ENCODE measurements at regions not wholly inside any gene's neighbourhood (a gene's known extent, or its start where the extent isn't known, plus 50 kb on each side); places are given as distances from the start of the nearest gene placed in this dataset.
"Not testable (repeated sequence)": the region's sequence is repeated elsewhere in the genome, so short reads cannot be mapped to it uniquely, and the experiment has no call there.

- Histone ChIP-seq H3K9me3 (replicated peaks; ENCODE audit: insufficient read depth, low read length) (no peaks in the 10 kb centered on the region), H3K4me3 (ENCODE audit: low read length) (no peak overlapping the region), H3K9ac (ENCODE audit: low read length) (no peak overlapping the region), H3K4me1 (ENCODE audit: low read length) (no peaks in the 10 kb centered on the region), H3K4me2 (ENCODE audit: low read depth, low read length) (no peak overlapping the region), H3K9me2 (replicated peaks; ENCODE audit: insufficient read depth, low read length) (no peaks in the 10 kb centered on the region), H4K20me1 (ENCODE audit: insufficient read depth, low read length) (no peaks in the 10 kb centered on the region), H2AFZ (ENCODE audit: low read length) (no peak overlapping the region), H3K79me2 (ENCODE audit: low read length) (no peaks in the 10 kb centered on the region), H3K27ac (ENCODE audit: low read length) (no peak overlapping the region), H3F3A (ENCODE audit: insufficient read depth, low read length) (no peaks in the 10 kb centered on the region), H3K36me3 (replicated peaks; ENCODE audit: insufficient read depth, low read length) (no peaks in the 10 kb centered on the region), H3K27me3 (replicated peaks; ENCODE audit: insufficient read depth, low read length) (no peaks in the 10 kb centered on the region)
- no peak for DNase-seq
- TF ChIP-seq EZH2phosphoT487 (IDR thresholded peaks at IDR 0.05; ENCODE audit: low read length) (no peak), CTCF (IDR thresholded peaks at IDR 0.05; ENCODE audit: low read length) (no peak), EZH2 (optimal IDR thresholded peaks at IDR 0.05; ENCODE audit: low read depth, low read length) (no peak)
Measured at GRCh38 chrX:82732861-82733260, 775.2 kb upstream of the POU3F4 start.

GRCh38 chrX:82734140-82734539 lies 774.0 kb upstream of the POU3F4 start:
- H3K4me3 ChIP-seq (ENCODE audit: low read length): no peak overlapping the region
- DNase-seq: no peak
- no peak overlapping the region for H2AFZ ChIP-seq (ENCODE audit: low read length)
- H3K9ac ChIP-seq (ENCODE audit: low read length): no peak overlapping the region
- no peaks in the 10 kb centered on the region for H3K9me2 ChIP-seq (replicated peaks; ENCODE audit: insufficient read depth, low read length)
- H3K9me3 ChIP-seq (replicated peaks; ENCODE audit: insufficient read depth, low read length): no peaks in the 10 kb centered on the region
- no peaks in the 10 kb centered on the region for H4K20me1 ChIP-seq (ENCODE audit: insufficient read depth, low read length)
- H3K36me3 ChIP-seq (replicated peaks; ENCODE audit: insufficient read depth, low read length): no peaks in the 10 kb centered on the region
- no peaks in the 10 kb centered on the region for H3K79me2 ChIP-seq (ENCODE audit: low read length)
- no peaks in the 10 kb centered on the region for H3K4me1 ChIP-seq (ENCODE audit: low read length)
- TF ChIP-seq EZH2phosphoT487 (IDR thresholded peaks at IDR 0.05; ENCODE audit: low read length): no peak
- TF ChIP-seq CTCF (IDR thresholded peaks at IDR 0.05; ENCODE audit: low read length): no peak
- no peak for TF ChIP-seq EZH2 (optimal IDR thresholded peaks at IDR 0.05; ENCODE audit: low read depth, low read length)
- no peak overlapping the region for H3K27ac ChIP-seq (ENCODE audit: low read length)
- H3K27me3 ChIP-seq (replicated peaks; ENCODE audit: insufficient read depth, low read length): no peaks in the 10 kb centered on the region
- H3F3A ChIP-seq (ENCODE audit: insufficient read depth, low read length): no peaks in the 10 kb centered on the region
- no peak overlapping the region for H3K4me2 ChIP-seq (ENCODE audit: low read depth, low read length)

GRCh38 chrX:82738313-82738712 lies 769.8 kb upstream of the POU3F4 start:
- H3K9me2 ChIP-seq (replicated peaks; ENCODE audit: insufficient read depth, low read length); H3K4me1 ChIP-seq (ENCODE audit: low read length); H3K27ac ChIP-seq (ENCODE audit: low read length); DNase-seq; H3K36me3 ChIP-seq (replicated peaks; ENCODE audit: insufficient read depth, low read length); H3F3A ChIP-seq (ENCODE audit: insufficient read depth, low read length); H3K27me3 ChIP-seq (replicated peaks; ENCODE audit: insufficient read depth, low read length); H4K20me1 ChIP-seq (ENCODE audit: insufficient read depth, low read length); H3K4me2 ChIP-seq (ENCODE audit: low read depth, low read length); H3K79me2 ChIP-seq (ENCODE audit: low read length); H3K9ac ChIP-seq (ENCODE audit: low read length); H3K9me3 ChIP-seq (replicated peaks; ENCODE audit: insufficient read depth, low read length); H2AFZ ChIP-seq (ENCODE audit: low read length); H3K4me3 ChIP-seq (ENCODE audit: low read length): not testable (repeated sequence)

GRCh38 chrX:82742351-82742750 lies 765.7 kb upstream of the POU3F4 start:
- Histone ChIP-seq H3K27ac (ENCODE audit: low read length) (no peak overlapping the region), H3K9ac (ENCODE audit: low read length) (no peak overlapping the region), H3K79me2 (ENCODE audit: low read length) (no peaks in the 10 kb centered on the region), H3K4me3 (ENCODE audit: low read length) (no peak overlapping the region), H3K36me3 (replicated peaks; ENCODE audit: insufficient read depth, low read length) (no peaks in the 10 kb centered on the region), H3K9me3 (replicated peaks; ENCODE audit: insufficient read depth, low read length) (no peaks in the 10 kb centered on the region), H3K4me2 (ENCODE audit: low read depth, low read length) (no peak overlapping the region), H3F3A (ENCODE audit: insufficient read depth, low read length) (no peaks in the 10 kb centered on the region), H2AFZ (ENCODE audit: low read length) (no peak overlapping the region), H3K9me2 (replicated peaks; ENCODE audit: insufficient read depth, low read length) (no peaks in the 10 kb centered on the region), H3K4me1 (ENCODE audit: low read length) (peaks cover 4% of the 10 kb centered on the region), H3K27me3 (replicated peaks; ENCODE audit: insufficient read depth, low read length) (no peaks in the 10 kb centered on the region), H4K20me1 (ENCODE audit: insufficient read depth, low read length) (no peaks in the 10 kb centered on the region)
- no peak for DNase-seq
- no peak for TF ChIP-seq EZH2phosphoT487 (IDR thresholded peaks at IDR 0.05; ENCODE audit: low read length)
- TF ChIP-seq CTCF (IDR thresholded peaks at IDR 0.05; ENCODE audit: low read length): no peak
- no peak for TF ChIP-seq EZH2 (optimal IDR thresholded peaks at IDR 0.05; ENCODE audit: low read depth, low read length)

- H3K9me2 ChIP-seq (replicated peaks; ENCODE audit: insufficient read depth, low read length); DNase-seq; H3K4me1 ChIP-seq (ENCODE audit: low read length); H3K27ac ChIP-seq (ENCODE audit: low read length); H3K4me3 ChIP-seq (ENCODE audit: low read length); H3K9me3 ChIP-seq (replicated peaks; ENCODE audit: insufficient read depth, low read length); H3K36me3 ChIP-seq (replicated peaks; ENCODE audit: insufficient read depth, low read length); H3K79me2 ChIP-seq (ENCODE audit: low read length); H3K9ac ChIP-seq (ENCODE audit: low read length); H4K20me1 ChIP-seq (ENCODE audit: insufficient read depth, low read length); H2AFZ ChIP-seq (ENCODE audit: low read length); H3F3A ChIP-seq (ENCODE audit: insufficient read depth, low read length); H3K27me3 ChIP-seq (replicated peaks; ENCODE audit: insufficient read depth, low read length); H3K4me2 ChIP-seq (ENCODE audit: low read depth, low read length): not testable (repeated sequence)
Measured at GRCh38 chrX:82745725-82746124, 762.4 kb upstream of the POU3F4 start.

Measured in MM.1S (cell line).